GM23338 (cell line): ENCODE measurements at regions not wholly inside any gene's neighbourhood (a gene's known extent, or its start where the extent isn't known, plus 50 kb on each side); places are given as distances from the start of the nearest gene placed in this dataset.

Experiments
- ATAC-seq: fragments of 200-7000 bp; cut with Tn5 transposase; 3 replicates; pipeline ENCODE4 v1.9.1; 2020
- DNase-seq: peaks from one replicate; pipeline ENCODE4 v3.0.0-alpha.2; 2015; ENCODE audit warnings: low spot score
- H2AFZ ChIP-seq: fragments of 200-600 bp; sonication (generic); 2 replicates; pipeline ENCODE4 v1.8.0; 2016; ENCODE audit warnings: antibody characterized with exemption, mild to moderate bottlenecking, moderate library complexity
- H3F3A ChIP-seq: fragments of 200-600 bp; sonication (generic); replicated peaks from 2 replicates; pipeline ENCODE4 v1.8.0; 2017; ENCODE audit warnings: antibody characterized with exemption, mixed run types, low read depth
- H3K27ac ChIP-seq: fragments of 200-600 bp; sonication (generic); 2 replicates; pipeline ENCODE4 v1.6.1; 2016; ENCODE audit warnings: low read depth
- H3K27me3 ChIP-seq: fragments of 200-600 bp; sonication (generic); 2 replicates; pipeline ENCODE4 v1.8.0; 2016; ENCODE audit warnings: mild to moderate bottlenecking, mixed run types, moderate library complexity; ENCODE audit not compliant: insufficient read depth
- H3K36me3 ChIP-seq: fragments of 200-600 bp; sonication (generic); 2 replicates; pipeline ENCODE4 v1.8.0; 2016; ENCODE audit warnings: mild to moderate bottlenecking; ENCODE audit not compliant: insufficient read depth
- H3K4me1 ChIP-seq: fragments of 200-600 bp; sonication (generic); 2 replicates; pipeline ENCODE4 v1.8.0; 2016; ENCODE audit warnings: mild to moderate bottlenecking, moderate library complexity; ENCODE audit not compliant: insufficient read depth
- H3K4me2 ChIP-seq: fragments of 200-600 bp; sonication (generic); 2 replicates; pipeline ENCODE4 v1.7.1; 2017; ENCODE audit warnings: mixed run types
- H3K4me3 ChIP-seq: fragments of 200-600 bp; sonication (generic); 2 replicates; pipeline ENCODE4 v1.6.1; 2016; ENCODE audit warnings: mixed run types
- H3K79me2 ChIP-seq: fragments of 200-600 bp; sonication (generic); replicated peaks from 2 replicates; pipeline ENCODE4 v1.8.0; 2017; ENCODE audit warnings: mild to moderate bottlenecking; ENCODE audit not compliant: insufficient read depth
- H3K9me2 ChIP-seq: fragments of 200-600 bp; sonication (generic); 2 replicates; pipeline ENCODE4 v1.8.0; 2017; ENCODE audit not compliant: insufficient read depth
- H4K20me1 ChIP-seq: fragments of 200-600 bp; sonication (generic); replicated peaks from 2 replicates; pipeline ENCODE4 v1.8.0; 2017; ENCODE audit warnings: mild to moderate bottlenecking; ENCODE audit not compliant: insufficient read depth
- H3K27ac Mint-ChIP-seq: 2 replicates; pipeline ENCODE4 v1.8.0; 2020; ENCODE audit warnings: inconsistent platforms, mild to moderate bottlenecking, moderate library complexity, mixed read lengths
- H3K27me3 Mint-ChIP-seq: 3 replicates; pipeline ENCODE4 v1.8.0; 2022; ENCODE audit warnings: low read depth, mild to moderate bottlenecking, moderate library complexity, mixed read lengths, inconsistent platforms; ENCODE audit not compliant: insufficient read depth, poor library complexity
- H3K36me3 Mint-ChIP-seq: 3 replicates; pipeline ENCODE4 v1.8.0; 2021; ENCODE audit warnings: low read depth, mild to moderate bottlenecking, inconsistent platforms, moderate library complexity, mixed read lengths
- H3K4me1 Mint-ChIP-seq: 3 replicates; pipeline ENCODE4 v1.8.0; 2020; ENCODE audit warnings: mild to moderate bottlenecking, inconsistent platforms, mixed read lengths
- H3K4me3 Mint-ChIP-seq: 3 replicates; pipeline ENCODE4 v1.8.0; 2021; ENCODE audit warnings: moderate library complexity, mild to moderate bottlenecking, inconsistent platforms, mixed read lengths
- H3K9me3 Mint-ChIP-seq: 3 replicates; pipeline ENCODE4 v1.8.0; 2020; ENCODE audit warnings: moderate library complexity, mild to moderate bottlenecking, inconsistent platforms, mixed read lengths
- EZH2 ChIP-seq: fragments of 200-600 bp; sonication (generic); IDR thresholded peaks from one replicate; pipeline ENCODE4 v1.8.0; 2017; ENCODE audit warnings: antibody characterized with exemption, mild to moderate bottlenecking, low read depth; ENCODE audit not compliant: unreplicated experiment
- EZH2phosphoT487 ChIP-seq: fragments of 200-600 bp; sonication (generic); IDR thresholded peaks from one replicate; pipeline ENCODE4 v1.8.1; 2018; ENCODE audit warnings: antibody characterized with exemption; ENCODE audit not compliant: unreplicated experiment
- JUNB ChIP-seq: IDR thresholded peaks from one replicate; pipeline ENCODE4 v1.6.1; 2016; ENCODE audit warnings: antibody characterized with exemption; ENCODE audit not compliant: unreplicated experiment
- POLR2AphosphoS5 ChIP-seq: IDR thresholded peaks from 2 replicates; pipeline ENCODE4 v1.6.1; 2016; ENCODE audit warnings: antibody characterized with exemption, low read depth
- TF ChIP-seq, protein P1 (sequence below), 2 experiments: fragments of 200-600 bp in 1 of 2; sonication (generic) in 1 of 2; conservative IDR thresholded peaks; 2 replicates each; pipeline versions ENCODE4 v1.5.1 to v1.6.1; 2016 to 2017; ENCODE audit warnings: antibody characterized with exemption in 2 of 2, low read depth in 2 of 2, mild to moderate bottlenecking in 2 of 2, moderate library complexity in 1 of 2
- TF ChIP-seq, protein P2 (sequence below): IDR thresholded peaks from 2 replicates; pipeline ENCODE4 v1.6.1; 2016; ENCODE audit warnings: antibody characterized with exemption
- TF ChIP-seq, protein P3 (sequence below): IDR thresholded peaks from one replicate; pipeline ENCODE4 v1.6.1; 2018; ENCODE audit warnings: antibody characterized with exemption; ENCODE audit not compliant: unreplicated experiment

DNA sequence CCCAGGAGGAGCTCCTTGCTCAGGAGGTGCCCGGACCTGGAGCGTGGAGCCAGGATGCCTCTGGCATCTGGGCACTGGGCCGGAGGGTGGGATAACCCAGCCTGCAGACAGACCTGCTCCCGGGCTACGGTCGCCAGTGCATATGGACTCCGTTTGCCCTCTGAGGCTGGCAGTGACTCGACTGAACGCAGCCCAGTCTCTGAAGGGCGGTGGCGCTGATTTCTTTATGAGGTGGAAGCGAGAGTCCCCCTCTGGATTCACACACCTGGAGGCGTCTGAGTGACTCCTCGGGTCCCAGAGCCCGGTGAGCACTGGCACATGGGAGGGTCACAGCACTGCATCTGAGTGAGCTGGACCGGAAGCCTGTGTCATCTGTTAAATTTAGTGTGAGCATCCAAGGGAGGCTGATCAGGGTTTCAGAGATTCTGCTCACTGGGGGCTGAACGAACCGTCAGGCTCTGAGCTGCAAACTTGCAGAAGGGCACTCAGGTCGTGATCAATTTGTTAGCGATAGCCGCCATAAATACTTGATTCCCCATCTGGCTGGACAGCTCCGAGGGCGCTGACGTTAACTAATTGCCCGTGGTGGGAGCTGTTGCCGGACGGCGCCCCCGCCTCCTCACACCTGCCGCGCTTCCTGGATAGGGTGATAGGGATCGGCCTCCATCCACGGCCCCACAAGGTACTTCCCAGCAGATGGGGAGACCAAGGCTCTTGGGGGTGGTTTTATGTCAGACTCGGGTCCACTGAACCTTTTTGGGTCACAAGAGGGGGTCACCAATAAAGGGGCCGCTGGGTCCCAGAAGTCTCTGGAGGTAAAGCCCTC lies 60.7 kb upstream of the TTC34 start:
- TF ChIP-seq JUNB, result no peak
- TF ChIP-seq, protein P1, sequence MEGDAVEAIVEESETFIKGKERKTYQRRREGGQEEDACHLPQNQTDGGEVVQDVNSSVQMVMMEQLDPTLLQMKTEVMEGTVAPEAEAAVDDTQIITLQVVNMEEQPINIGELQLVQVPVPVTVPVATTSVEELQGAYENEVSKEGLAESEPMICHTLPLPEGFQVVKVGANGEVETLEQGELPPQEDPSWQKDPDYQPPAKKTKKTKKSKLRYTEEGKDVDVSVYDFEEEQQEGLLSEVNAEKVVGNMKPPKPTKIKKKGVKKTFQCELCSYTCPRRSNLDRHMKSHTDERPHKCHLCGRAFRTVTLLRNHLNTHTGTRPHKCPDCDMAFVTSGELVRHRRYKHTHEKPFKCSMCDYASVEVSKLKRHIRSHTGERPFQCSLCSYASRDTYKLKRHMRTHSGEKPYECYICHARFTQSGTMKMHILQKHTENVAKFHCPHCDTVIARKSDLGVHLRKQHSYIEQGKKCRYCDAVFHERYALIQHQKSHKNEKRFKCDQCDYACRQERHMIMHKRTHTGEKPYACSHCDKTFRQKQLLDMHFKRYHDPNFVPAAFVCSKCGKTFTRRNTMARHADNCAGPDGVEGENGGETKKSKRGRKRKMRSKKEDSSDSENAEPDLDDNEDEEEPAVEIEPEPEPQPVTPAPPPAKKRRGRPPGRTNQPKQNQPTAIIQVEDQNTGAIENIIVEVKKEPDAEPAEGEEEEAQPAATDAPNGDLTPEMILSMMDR (conservative IDR thresholded peaks at IDR 0.05; ENCODE audit: low read depth in 2 of 2), result peak in 1 of 2 experiments; percentile 9; a peak in 1 of 4 replicates
- Histone ChIP-seq H3K4me3 (no peak overlapping the region), H2AFZ (no peak overlapping the region), H3K36me3 (no peaks in the 10 kb centered on the region), H4K20me1 (no peaks in the 10 kb centered on the region), H3K4me2 (no peak overlapping the region), H3F3A (no peaks in the 10 kb centered on the region), H3K27me3 (no peaks in the 10 kb centered on the region), H3K79me2 (no peaks in the 10 kb centered on the region), H3K9me2 (no peaks in the 10 kb centered on the region), H3K4me1 (no peaks in the 10 kb centered on the region), H3K27ac (no peak overlapping the region)
- Mint-ChIP-seq H3K36me3 (peaks cover 18% of the 10 kb centered on the region), H3K27me3 (peaks cover 8% of the 10 kb centered on the region), H3K4me1 (no peaks in the 10 kb centered on the region), H3K27ac (no peak overlapping the region), H3K4me3 (no peak overlapping the region), H3K9me3 (peaks cover 79% of the 10 kb centered on the region)
- ATAC-seq, result no peak
- no peak for DNase-seq

DNA sequence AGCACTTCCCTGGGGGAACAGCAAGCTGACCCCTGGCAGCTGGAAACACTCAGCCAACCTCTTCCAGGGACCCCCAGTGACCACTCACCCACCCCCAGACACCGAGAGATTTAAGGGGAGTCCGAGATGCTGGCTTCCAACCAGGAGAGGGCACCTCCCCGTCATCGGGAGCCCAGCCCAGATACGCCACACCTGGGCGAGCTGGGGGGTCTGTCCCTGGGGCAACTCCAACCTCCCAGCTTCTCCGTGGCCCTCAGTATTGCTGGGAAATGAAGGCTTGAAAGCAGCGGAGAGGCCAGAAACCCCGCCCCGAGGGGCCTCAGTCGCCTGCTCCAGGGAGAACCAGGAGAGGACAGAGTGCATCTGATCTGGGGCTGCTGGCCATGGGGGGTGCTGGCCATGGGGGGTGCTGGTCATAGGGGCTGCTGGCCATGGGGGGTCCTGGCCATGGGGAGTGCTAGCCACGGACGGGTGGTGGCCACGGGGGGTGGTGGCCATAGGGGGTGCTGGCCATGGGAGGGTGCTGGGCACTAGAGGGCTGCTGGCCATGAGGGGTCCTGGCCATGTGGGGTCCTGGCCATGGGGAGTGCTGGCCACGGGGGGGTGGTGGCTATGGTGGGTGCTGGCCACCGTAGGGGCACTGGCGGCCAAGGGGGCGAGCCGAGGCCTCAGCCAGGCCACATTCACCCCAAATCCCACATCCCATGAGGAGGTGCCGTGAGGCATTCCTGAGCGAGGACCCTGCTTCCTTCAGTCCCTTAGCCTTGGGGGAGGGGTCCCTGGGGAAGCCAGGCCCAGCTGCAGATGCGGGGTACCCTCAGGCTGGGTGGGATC lies 61.5 kb upstream of the TTC34 start:
- no peak for ATAC-seq
- no peak overlapping the region for H3K27ac Mint-ChIP-seq
- Histone ChIP-seq H3K9me2 (no peaks in the 10 kb centered on the region), H3K4me3 (no peak overlapping the region), H3F3A (no peaks in the 10 kb centered on the region), H3K4me1 (no peaks in the 10 kb centered on the region), H3K27ac (no peak overlapping the region), H3K4me2 (no peak overlapping the region), H2AFZ (no peak overlapping the region), H3K79me2 (no peaks in the 10 kb centered on the region), H3K36me3 (no peaks in the 10 kb centered on the region), H3K27me3 (no peaks in the 10 kb centered on the region), H4K20me1 (no peaks in the 10 kb centered on the region)
- H3K4me3 Mint-ChIP-seq, result no peak overlapping the region
- H3K9me3 Mint-ChIP-seq, result peaks cover 75% of the 10 kb centered on the region
- no peaks in the 10 kb centered on the region for H3K4me1 Mint-ChIP-seq
- peaks cover 4% of the 10 kb centered on the region for H3K27me3 Mint-ChIP-seq
- H3K36me3 Mint-ChIP-seq, result peaks cover 16% of the 10 kb centered on the region
- DNase-seq, result no peak
- TF ChIP-seq EZH2phosphoT487 (no peak), EZH2 (no peak), JUNB (no peak), POLR2AphosphoS5 (no peak)
- TF ChIP-seq, protein P2, sequence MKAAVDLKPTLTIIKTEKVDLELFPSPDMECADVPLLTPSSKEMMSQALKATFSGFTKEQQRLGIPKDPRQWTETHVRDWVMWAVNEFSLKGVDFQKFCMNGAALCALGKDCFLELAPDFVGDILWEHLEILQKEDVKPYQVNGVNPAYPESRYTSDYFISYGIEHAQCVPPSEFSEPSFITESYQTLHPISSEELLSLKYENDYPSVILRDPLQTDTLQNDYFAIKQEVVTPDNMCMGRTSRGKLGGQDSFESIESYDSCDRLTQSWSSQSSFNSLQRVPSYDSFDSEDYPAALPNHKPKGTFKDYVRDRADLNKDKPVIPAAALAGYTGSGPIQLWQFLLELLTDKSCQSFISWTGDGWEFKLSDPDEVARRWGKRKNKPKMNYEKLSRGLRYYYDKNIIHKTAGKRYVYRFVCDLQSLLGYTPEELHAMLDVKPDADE, result no peak
- TF ChIP-seq, protein P3, sequence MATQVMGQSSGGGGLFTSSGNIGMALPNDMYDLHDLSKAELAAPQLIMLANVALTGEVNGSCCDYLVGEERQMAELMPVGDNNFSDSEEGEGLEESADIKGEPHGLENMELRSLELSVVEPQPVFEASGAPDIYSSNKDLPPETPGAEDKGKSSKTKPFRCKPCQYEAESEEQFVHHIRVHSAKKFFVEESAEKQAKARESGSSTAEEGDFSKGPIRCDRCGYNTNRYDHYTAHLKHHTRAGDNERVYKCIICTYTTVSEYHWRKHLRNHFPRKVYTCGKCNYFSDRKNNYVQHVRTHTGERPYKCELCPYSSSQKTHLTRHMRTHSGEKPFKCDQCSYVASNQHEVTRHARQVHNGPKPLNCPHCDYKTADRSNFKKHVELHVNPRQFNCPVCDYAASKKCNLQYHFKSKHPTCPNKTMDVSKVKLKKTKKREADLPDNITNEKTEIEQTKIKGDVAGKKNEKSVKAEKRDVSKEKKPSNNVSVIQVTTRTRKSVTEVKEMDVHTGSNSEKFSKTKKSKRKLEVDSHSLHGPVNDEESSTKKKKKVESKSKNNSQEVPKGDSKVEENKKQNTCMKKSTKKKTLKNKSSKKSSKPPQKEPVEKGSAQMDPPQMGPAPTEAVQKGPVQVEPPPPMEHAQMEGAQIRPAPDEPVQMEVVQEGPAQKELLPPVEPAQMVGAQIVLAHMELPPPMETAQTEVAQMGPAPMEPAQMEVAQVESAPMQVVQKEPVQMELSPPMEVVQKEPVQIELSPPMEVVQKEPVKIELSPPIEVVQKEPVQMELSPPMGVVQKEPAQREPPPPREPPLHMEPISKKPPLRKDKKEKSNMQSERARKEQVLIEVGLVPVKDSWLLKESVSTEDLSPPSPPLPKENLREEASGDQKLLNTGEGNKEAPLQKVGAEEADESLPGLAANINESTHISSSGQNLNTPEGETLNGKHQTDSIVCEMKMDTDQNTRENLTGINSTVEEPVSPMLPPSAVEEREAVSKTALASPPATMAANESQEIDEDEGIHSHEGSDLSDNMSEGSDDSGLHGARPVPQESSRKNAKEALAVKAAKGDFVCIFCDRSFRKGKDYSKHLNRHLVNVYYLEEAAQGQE, result no peak
